HG03135 (cell line): ENCODE measurements at regions not wholly inside any gene's neighbourhood (a gene's known extent, or its start where the extent isn't known, plus 50 kb on each side); places are given as distances from the start of the nearest gene placed in this dataset.

Experiments
- ATAC-seq: cut with Tn5 transposase; IDR thresholded peaks from one replicate; pipeline ENCODE4 v1.9.1; 2021; ENCODE audit warnings: mild to moderate bottlenecking, moderate library complexity; ENCODE audit not compliant: unreplicated experiment

GRCh38 chr15:95210436-95210981 is 979.1 kb downstream of the MCTP2 start:
- ATAC-seq = no peak

GRCh38 chr15:95215017-95215416 is 983.7 kb downstream of the MCTP2 start:
- ATAC-seq = no peak

GRCh38 chr15:95226835-95227234 is 995.5 kb downstream of the MCTP2 start:
- ATAC-seq = no peak

- no peak for ATAC-seq
These were observed 995.9 kb downstream of the MCTP2 start for GRCh38 chr15:95227235-95227634.

- ATAC-seq = no peak
These were observed 997.6 kb downstream of the MCTP2 start for GRCh38 chr15:95228856-95229555.

- no peak for ATAC-seq
These were observed 1003.7 kb downstream of the MCTP2 start for GRCh38 chr15:95235033-95235432.

GRCh38 chr15:95247071-95247984 is 1016.0 kb downstream of the MCTP2 start:
- no peak for ATAC-seq

DNA sequence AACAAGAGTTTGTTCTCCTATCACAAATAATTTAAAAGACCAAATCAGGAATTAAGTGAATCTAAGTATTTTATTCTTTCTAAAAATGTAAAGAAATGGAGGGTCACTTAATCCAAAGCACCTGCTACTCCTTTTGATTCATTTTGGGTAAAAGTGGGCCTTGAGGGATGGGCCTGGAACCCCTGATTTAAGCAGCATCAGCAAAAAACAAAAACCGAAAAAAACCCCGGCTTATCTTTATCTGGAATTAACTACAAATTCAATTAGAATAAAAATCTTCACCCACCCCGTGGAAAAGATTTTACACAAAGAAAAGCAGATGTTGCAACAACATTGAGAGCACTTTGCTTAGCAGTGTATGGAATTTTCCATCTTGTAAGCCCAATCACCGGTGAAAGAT is 1018.2 kb downstream of the MCTP2 start:
- no peak for ATAC-seq

DNA sequence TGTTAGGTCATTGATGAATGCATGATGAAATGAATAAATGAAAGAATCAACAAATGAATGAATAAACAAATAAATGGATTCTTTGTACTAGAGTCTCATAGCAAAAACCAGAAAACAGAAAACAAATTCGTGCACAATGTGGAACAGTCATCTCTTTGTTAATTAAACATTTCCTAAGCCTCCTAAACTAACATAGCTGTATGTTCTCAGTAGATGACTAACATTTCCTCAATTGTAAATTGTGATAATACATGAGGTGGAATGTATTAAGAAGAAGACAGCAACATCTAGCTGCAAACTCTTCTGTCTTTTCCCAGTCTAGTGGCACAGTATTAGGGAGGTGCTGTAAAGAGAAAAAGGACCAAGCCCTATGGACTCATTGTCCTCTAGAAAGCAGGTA is 1021.0 kb downstream of the MCTP2 start:
- ATAC-seq = no peak

- ATAC-seq = no peak
These were observed 1022.9 kb downstream of the MCTP2 start for GRCh38 chr15:95254263-95254662.

GRCh38 chr15:95259513-95259912 is 1028.2 kb downstream of the MCTP2 start:
- no peak for ATAC-seq

- no peak for ATAC-seq
These were observed 1028.6 kb downstream of the MCTP2 start for GRCh38 chr15:95259965-95260364.

DNA sequence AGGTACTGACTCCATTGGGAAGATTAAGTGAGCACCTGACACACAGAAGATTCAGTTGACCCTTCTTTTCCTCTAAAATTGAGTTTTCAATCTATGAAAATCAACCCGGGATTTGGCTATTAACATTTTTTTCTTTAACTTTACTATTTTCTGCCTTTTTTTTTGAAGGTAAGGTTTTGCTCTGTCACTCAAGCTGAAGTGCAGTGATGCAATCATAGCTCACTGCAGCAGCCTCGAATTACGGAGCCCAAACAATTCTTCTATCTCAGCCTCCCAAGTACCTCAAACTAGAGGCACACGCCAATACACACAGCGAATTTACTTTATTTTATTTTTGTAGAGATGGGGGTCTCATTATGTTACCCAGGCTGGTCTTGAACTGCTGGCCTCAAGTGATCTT is 1029.5 kb downstream of the MCTP2 start:
- ATAC-seq = no peak

GRCh38 chr15:95261546-95261945 is 1030.2 kb downstream of the MCTP2 start:
- no peak for ATAC-seq

DNA sequence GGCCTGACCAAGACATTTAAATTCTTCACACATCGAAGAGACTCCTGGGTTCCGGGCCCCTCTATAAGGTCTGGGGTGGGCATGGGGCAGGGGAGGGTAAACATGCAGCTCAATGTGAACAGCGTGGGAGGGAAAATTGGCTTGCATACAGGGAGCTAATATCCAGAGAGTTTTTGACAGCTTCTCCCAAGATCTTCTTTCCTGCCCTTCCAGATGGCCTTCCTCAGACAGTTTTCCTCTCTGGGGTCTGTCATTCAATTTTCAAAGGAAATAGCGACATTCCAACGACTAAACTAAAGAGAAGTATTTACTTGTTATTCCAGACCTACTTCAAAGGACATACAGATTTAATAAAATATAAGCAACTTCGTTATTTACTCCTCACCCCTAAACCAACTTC is 1030.6 kb downstream of the MCTP2 start:
- no peak for ATAC-seq

DNA sequence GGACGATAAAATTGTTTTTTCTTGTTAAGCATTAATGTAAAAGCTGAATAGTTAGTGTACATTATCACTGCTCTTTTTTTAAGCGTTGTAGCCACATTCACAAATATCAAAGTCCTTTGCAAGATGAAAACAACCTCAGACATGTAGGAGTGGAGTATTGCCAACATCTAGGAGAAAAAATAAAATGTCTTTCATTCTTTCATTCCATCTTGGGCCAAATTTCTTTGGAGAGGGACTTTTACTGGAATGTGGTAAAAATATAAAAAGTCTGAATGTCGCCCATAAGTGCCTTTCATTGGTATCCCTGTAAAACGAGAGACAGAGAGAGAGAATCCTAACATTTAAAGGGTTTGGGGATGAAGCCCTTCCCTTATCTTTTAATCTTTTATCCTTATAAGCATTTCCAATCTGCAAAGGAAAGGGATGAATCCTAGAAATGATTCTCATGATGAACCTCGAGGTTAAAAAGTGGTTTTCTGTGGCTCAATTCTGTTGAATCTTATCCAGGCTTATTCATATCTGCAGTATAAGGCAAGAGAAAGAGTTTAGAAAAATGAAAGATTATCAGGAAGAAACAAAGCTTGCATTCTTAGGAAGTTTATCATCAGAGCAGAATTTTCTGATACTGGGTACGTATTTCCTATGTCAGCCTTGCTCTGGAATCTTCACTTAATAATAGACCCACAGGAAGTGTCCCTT is 1031.7 kb downstream of the MCTP2 start:
- ATAC-seq = no peak

- ATAC-seq = no peak
These were observed 1032.4 kb downstream of the MCTP2 start for GRCh38 chr15:95263751-95264150.

GRCh38 chr15:95265419-95265997 is 1034.1 kb downstream of the MCTP2 start:
- ATAC-seq = no peak

- ATAC-seq = no peak
These were observed 1035.2 kb downstream of the MCTP2 start for GRCh38 chr15:95266451-95267061.

DNA sequence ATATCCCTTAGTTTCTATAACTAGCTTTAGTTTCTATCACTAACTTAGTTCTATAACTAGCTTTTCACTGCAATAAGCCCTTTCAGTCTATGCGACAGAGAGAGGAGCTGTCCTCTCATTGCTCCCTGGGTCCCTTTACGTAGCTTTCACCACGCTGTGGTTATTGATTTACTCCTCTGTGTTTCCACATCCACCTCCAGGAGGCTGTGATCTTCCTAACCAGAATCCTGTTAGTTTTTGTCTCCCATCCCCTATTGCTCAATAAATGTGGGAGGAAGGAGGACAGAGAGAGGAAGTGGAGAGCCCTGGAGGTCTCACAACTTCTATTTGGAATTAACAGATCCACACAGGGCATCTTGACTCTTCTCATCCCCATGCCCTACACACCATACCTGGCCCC is 1036.1 kb downstream of the MCTP2 start:
- no peak for ATAC-seq
